ENCODE measurements at regions not wholly inside any gene's neighbourhood (a gene's known extent, or its start where the extent isn't known, plus 50 kb on each side); places are given as distances from the start of the nearest gene placed in this dataset.

- TF ChIP-seq FOXP2 (optimal IDR thresholded peaks at IDR 0.05; ENCODE audit: borderline replicate concordance, extremely low read depth, extremely low read length, insufficient read depth) (no peak), POLR2AphosphoS5 (IDR thresholded peaks at IDR 0.05; ENCODE audit: low read depth, low read length) (no peak), TAF1 (IDR thresholded peaks at IDR 0.05; ENCODE audit: borderline replicate concordance, insufficient read depth, low read length) (no peak), REST (IDR thresholded peaks at IDR 0.05; ENCODE audit: insufficient read depth in 1 of 2, low read depth in 2 of 2, low read length in 2 of 2) (no peak), SIN3A (IDR thresholded peaks at IDR 0.05; ENCODE audit: borderline replicate concordance, insufficient read depth, low read length) (no peak)
Measured at GRCh38 chr9:118529624-118530214, 825.5 kb downstream of the TLR4 start.

GRCh38 chr9:118532592-118532991 is 828.4 kb downstream of the TLR4 start:
- no peak for TF ChIP-seq SIN3A (IDR thresholded peaks at IDR 0.05; ENCODE audit: borderline replicate concordance, insufficient read depth, low read length)
- no peak for TF ChIP-seq REST (IDR thresholded peaks at IDR 0.05; ENCODE audit: insufficient read depth in 1 of 2, low read depth in 2 of 2, low read length in 2 of 2)
- TF ChIP-seq POLR2AphosphoS5 (IDR thresholded peaks at IDR 0.05; ENCODE audit: low read depth, low read length), result no peak
- TF ChIP-seq TAF1 (IDR thresholded peaks at IDR 0.05; ENCODE audit: borderline replicate concordance, insufficient read depth, low read length), result no peak
- TF ChIP-seq FOXP2 (optimal IDR thresholded peaks at IDR 0.05; ENCODE audit: borderline replicate concordance, extremely low read depth, extremely low read length, insufficient read depth), result no peak

- no peak for TF ChIP-seq TAF1 (IDR thresholded peaks at IDR 0.05; ENCODE audit: borderline replicate concordance, insufficient read depth, low read length)
- TF ChIP-seq REST (IDR thresholded peaks at IDR 0.05; ENCODE audit: insufficient read depth in 1 of 2, low read depth in 2 of 2, low read length in 2 of 2), result no peak
- no peak for TF ChIP-seq POLR2AphosphoS5 (IDR thresholded peaks at IDR 0.05; ENCODE audit: low read depth, low read length)
- TF ChIP-seq FOXP2 (optimal IDR thresholded peaks at IDR 0.05; ENCODE audit: borderline replicate concordance, extremely low read depth, extremely low read length, insufficient read depth), result no peak
- no peak for TF ChIP-seq SIN3A (IDR thresholded peaks at IDR 0.05; ENCODE audit: borderline replicate concordance, insufficient read depth, low read length)
Measured at GRCh38 chr9:118533101-118533500, 828.9 kb downstream of the TLR4 start.

GRCh38 chr9:118533850-118534249 is 829.6 kb downstream of the TLR4 start:
- no peak for TF ChIP-seq TAF1 (IDR thresholded peaks at IDR 0.05; ENCODE audit: borderline replicate concordance, insufficient read depth, low read length)
- TF ChIP-seq SIN3A (IDR thresholded peaks at IDR 0.05; ENCODE audit: borderline replicate concordance, insufficient read depth, low read length), result no peak
- no peak for TF ChIP-seq FOXP2 (optimal IDR thresholded peaks at IDR 0.05; ENCODE audit: borderline replicate concordance, extremely low read depth, extremely low read length, insufficient read depth)
- TF ChIP-seq REST (IDR thresholded peaks at IDR 0.05; ENCODE audit: insufficient read depth in 1 of 2, low read depth in 2 of 2, low read length in 2 of 2), result no peak
- TF ChIP-seq POLR2AphosphoS5 (IDR thresholded peaks at IDR 0.05; ENCODE audit: low read depth, low read length), result no peak
